AG04450 (cell line): ENCODE measurements at regions not wholly inside any gene's neighbourhood (a gene's known extent, or its start where the extent isn't known, plus 50 kb on each side); places are given as distances from the start of the nearest gene placed in this dataset.

Experiments
- CTCF ChIA-PET: fragments of 300-600, 350-600 bp; formaldehyde crosslinking; extraction: SDS; loops from one replicate; lab custom pipeline; 2022; ENCODE audit warnings: antibody characterized with exemption, inconsistent platforms; lab: Charles Lee
- POLR2A ChIA-PET: fragments of 350-600 bp; formaldehyde crosslinking; extraction: SDS; loops from one replicate; lab custom pipeline; 2021; ENCODE audit warnings: antibody characterized with exemption, inconsistent platforms; lab: Yijun Ruan, JAX
- DNase-seq: peaks from one replicate; pipeline ENCODE4 v3.0.0-alpha.2; 2011; ENCODE audit warnings: low read depth, low spot score
- H3K27ac ChIP-seq: one replicate; pipeline ENCODE4 v1.5.1; 2012; ENCODE audit warnings: low read depth, low read length, control low read depth
- H3K27me3 ChIP-seq: one replicate; pipeline ENCODE4 v1.6.0; 2012; ENCODE audit warnings: low read length; ENCODE audit not compliant: control insufficient read depth, insufficient read depth
- H3K4me3 ChIP-seq: 2 replicates; pipeline ENCODE4 v1.5.1; 2011; ENCODE audit warnings: mild to moderate bottlenecking, low read depth, low read length, control low read depth
- H3K9me3 ChIP-seq: 2 replicates; pipeline ENCODE4 v1.5.1; 2012; ENCODE audit warnings: low read length; ENCODE audit not compliant: control insufficient read depth, insufficient read depth
- TF ChIP-seq, protein P1 (sequence below): IDR thresholded peaks from 2 replicates; pipeline ENCODE4 v1.5.1; 2011; ENCODE audit warnings: low read depth, low read length, control low read depth, inconsistent platforms

DNA sequence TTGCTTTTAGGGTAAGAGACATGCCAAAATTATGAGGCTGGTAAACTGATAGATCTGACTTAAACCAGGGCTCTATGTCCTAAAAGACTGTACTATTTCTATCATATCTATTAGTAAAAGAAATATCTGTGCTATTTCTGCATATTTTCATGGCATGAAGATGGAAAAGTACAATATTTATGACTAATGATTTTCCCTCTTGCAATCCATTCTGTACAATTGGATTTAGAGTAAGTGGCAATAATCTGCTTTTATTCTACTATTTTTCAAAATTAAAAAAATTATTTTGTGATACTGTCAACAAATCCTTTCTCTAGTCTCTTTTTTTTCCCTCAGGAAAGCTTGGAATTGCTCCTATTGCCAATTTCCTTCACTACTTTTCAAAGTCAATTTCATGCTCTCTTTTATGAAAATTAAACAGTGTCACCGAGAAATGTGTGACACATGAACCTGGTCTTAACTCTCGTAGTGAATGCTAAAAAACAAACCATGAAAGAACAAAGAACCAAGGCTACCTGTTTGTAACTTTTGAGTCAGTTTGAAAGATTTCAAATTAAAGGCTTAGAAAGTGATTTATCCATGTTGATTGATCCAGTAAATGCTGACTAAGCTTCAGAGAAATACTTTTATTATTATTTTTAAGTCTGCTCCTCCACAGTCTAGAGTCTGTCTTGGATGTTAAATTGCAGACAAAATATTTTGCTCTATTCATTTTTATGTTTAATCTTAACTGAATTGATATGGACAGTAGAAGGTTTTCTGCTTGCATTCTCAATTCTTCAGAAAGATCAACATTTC, 262.7 kb upstream of the CHRM2 start:
- POLR2A ChIA-PET = no interaction called here
- DNase-seq = no peak
- H3K27me3 ChIP-seq = peaks cover 2% of the 10 kb centered on the region
- no peak overlapping the region for H3K27ac ChIP-seq
- H3K9me3 ChIP-seq = no peaks in the 10 kb centered on the region
- TF ChIP-seq, protein P1, sequence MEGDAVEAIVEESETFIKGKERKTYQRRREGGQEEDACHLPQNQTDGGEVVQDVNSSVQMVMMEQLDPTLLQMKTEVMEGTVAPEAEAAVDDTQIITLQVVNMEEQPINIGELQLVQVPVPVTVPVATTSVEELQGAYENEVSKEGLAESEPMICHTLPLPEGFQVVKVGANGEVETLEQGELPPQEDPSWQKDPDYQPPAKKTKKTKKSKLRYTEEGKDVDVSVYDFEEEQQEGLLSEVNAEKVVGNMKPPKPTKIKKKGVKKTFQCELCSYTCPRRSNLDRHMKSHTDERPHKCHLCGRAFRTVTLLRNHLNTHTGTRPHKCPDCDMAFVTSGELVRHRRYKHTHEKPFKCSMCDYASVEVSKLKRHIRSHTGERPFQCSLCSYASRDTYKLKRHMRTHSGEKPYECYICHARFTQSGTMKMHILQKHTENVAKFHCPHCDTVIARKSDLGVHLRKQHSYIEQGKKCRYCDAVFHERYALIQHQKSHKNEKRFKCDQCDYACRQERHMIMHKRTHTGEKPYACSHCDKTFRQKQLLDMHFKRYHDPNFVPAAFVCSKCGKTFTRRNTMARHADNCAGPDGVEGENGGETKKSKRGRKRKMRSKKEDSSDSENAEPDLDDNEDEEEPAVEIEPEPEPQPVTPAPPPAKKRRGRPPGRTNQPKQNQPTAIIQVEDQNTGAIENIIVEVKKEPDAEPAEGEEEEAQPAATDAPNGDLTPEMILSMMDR = no peak
- no peak overlapping the region for H3K4me3 ChIP-seq
- CTCF ChIA-PET = no interaction called here

DNA sequence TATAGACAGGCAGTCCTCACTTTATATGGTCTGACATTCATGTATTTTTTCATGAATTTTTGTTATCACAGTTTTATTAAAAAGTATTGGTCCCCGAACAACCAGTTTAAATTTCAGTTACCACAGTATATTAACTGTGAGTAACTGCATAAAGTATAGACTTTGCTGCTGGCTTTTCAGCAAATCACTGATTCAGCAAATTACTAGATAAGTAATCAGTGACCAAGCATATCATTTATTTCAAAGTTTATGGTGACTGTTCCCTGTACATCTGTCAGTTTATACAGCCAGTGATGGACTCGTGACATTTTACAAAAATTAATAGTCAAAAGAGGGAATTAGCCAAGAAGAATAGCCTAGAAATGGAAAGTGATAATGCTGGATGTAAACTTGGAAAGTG, 266.7 kb upstream of the CHRM2 start:
- TF ChIP-seq, protein P1 = no peak
- DNase-seq = no peak
- no peaks in the 10 kb centered on the region for H3K9me3 ChIP-seq
- H3K27ac ChIP-seq = no peak overlapping the region
- H3K27me3 ChIP-seq = no peaks in the 10 kb centered on the region
- H3K4me3 ChIP-seq = no peak overlapping the region
- ChIA-PET POLR2A (no interaction called here), CTCF (no interaction called here)

DNA sequence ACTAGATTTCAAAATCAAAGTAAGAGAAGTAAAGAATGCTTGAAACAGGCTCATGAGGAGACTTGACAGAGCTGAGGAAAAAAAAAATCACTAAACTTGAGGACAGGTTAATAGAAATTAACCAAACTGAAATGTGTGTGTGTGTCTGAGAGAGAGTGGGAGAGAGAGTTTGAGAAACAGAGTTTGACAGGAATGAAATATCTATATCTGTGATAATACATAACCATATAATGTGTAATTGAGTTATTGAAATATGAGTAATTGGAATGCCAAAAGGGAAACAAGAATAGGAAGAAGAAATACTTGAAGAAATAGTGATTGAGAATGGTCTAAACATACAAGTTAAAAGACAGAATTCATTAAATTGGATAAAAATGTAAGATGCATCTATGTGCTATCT, 268.0 kb upstream of the CHRM2 start:
- CTCF ChIA-PET = no interaction called here
- TF ChIP-seq, protein P1 = no peak

DNA sequence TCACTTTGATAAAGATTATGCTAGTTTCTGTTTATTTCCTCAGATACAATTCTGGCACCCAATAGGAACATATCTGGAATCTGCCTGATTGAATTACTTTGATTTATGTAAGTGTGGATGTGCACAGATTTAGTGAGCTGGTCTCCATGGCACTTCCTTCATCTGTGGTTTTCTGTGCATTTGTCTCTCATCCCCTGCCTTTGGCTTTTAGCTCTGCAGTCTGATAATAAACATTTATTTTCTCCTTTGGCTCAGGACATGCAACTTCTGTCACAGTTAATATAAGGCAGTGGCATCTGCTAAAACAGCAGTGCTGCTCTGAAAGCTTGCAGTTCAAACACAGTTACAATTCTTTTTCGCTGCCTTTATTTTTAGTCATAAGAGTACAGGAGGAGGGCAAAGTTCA, 273.7 kb upstream of the CHRM2 start:
- TF ChIP-seq, protein P1 = no peak
- no peaks in the 10 kb centered on the region for H3K9me3 ChIP-seq
- ChIA-PET POLR2A (no interaction called here), CTCF (no interaction called here)
- no peaks in the 10 kb centered on the region for H3K27me3 ChIP-seq
- DNase-seq = no peak
- no peak overlapping the region for H3K4me3 ChIP-seq
- H3K27ac ChIP-seq = no peak overlapping the region

More for the DNA sequence above, 268.0 kb upstream of the CHRM2 start:
- no peak overlapping the region for H3K27ac ChIP-seq
- no peak for DNase-seq
- no peak overlapping the region for H3K4me3 ChIP-seq
- POLR2A ChIA-PET = no interaction called here
- H3K27me3 ChIP-seq = no peaks in the 10 kb centered on the region
- no peaks in the 10 kb centered on the region for H3K9me3 ChIP-seq

DNA sequence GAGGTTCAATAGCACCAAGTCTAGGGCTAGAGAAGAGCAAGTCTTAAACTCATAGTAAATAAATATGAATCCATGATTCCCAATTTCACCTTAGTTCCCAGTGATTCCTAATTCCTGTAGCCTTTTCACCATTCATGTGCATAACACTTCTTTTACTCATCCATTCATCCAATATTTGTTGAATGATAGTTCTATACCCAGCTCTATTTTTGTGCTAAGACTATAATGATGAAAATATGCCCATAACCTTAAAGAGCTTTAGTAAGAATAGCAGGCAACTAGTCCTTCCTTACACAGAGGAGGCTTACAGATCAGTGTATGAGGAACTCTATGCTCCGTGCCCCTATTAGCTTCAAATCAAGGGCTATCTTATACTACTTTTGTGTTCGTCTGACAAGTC, 280.2 kb upstream of the CHRM2 start:
- TF ChIP-seq, protein P1 = no peak
- POLR2A ChIA-PET = no interaction called here

More for the DNA sequence above, 280.2 kb upstream of the CHRM2 start:
- no peak overlapping the region for H3K27ac ChIP-seq
- CTCF ChIA-PET = interaction anchor here (1.1 kb wide), 1 partner anchor 182 kb away, joined by 3 read pairs; no protein-coding TSS in a partner anchor
- no peak for DNase-seq
- no peak overlapping the region for H3K4me3 ChIP-seq
- no peaks in the 10 kb centered on the region for H3K9me3 ChIP-seq
- no peaks in the 10 kb centered on the region for H3K27me3 ChIP-seq
